ENCODE measurements at regions not wholly inside any gene's neighbourhood (a gene's known extent, or its start where the extent isn't known, plus 50 kb on each side); places are given as distances from the start of the nearest gene placed in this dataset.

DNA sequence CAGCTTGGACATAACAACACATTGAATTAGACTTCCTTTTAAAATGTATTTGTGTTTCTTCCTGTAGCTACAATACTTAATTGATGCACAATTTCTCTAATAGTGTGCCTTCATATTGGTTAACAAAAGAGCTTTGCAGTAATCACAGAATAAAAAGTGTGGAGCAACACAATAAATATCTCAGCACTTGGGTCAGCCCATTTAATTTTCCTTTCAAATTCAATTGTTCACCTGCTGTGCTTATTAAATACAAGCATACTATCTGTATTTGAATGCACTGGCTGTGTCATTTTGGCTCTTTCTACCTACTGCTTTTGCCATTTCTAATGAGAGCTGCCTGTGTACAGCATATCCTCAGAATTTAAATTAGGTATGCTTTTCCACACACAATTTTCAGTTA is 1641.3 kb upstream of the SLC39A10 start:
- DNase-seq (ENCODE audit: low spot score) = no peak
- H3K27me3 ChIP-seq (replicated peaks; ENCODE audit: insufficient read depth) = no peaks in the 10 kb centered on the region
- no peak for TF ChIP-seq CTCF (IDR thresholded peaks at IDR 0.05)
- H3K4me3 ChIP-seq = no peak overlapping the region
- H3K4me1 ChIP-seq (ENCODE audit: control insufficient read depth in 1 of 2, low read depth in 2 of 2) = no peaks in the 10 kb centered on the region
- no peak overlapping the region for H3K27ac ChIP-seq
- H3K9me3 ChIP-seq = no peaks in the 10 kb centered on the region
- no peaks in the 10 kb centered on the region for H3K36me3 ChIP-seq
- ATAC-seq (ENCODE audit: insufficient number of reproducible peaks, low FRiP score, low read depth) = no peak

GRCh38 chr2:194014639-194015038 is 1642.4 kb upstream of the SLC39A10 start:
- Histone ChIP-seq H3K4me3 (no peak overlapping the region), H3K27me3 (replicated peaks; ENCODE audit: insufficient read depth) (no peaks in the 10 kb centered on the region), H3K36me3 (no peaks in the 10 kb centered on the region), H3K4me1 (ENCODE audit: control insufficient read depth in 1 of 2, low read depth in 2 of 2) (no peaks in the 10 kb centered on the region), H3K9me3 (no peaks in the 10 kb centered on the region), H3K27ac (no peak overlapping the region)
- TF ChIP-seq CTCF (IDR thresholded peaks at IDR 0.05) = no peak
- ATAC-seq (ENCODE audit: insufficient number of reproducible peaks, low FRiP score, low read depth) (no peak), DNase-seq (ENCODE audit: low spot score) (no peak)

DNA sequence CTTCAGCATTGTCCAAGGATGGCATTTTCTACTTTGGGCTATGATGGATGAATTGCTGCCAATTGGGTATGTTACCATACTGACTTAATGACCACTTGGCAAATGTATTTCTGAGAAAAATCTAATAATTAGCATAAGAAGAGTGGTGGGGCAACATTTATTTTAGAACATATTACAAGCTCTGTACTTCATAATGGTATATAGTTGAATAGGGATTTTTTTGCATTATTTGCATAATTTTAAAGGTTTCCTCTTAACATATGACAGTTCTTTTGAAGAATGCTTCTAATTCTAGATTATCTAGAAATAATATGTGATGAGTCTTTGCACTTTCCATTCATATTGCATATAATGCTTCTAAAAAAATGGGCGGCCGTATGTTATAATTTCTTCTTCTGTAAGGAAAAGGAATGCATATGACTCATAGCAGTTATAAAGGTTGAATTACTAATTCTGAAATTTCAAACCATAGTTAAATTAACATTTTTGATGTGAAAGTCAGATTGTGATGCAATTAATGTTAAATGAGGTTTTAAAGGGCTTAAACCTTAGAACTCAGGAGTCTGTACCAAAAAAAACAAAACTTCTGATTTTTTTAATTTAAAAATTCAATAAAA is 1652.3 kb upstream of the SLC39A10 start:
- Histone ChIP-seq H3K36me3 (no peaks in the 10 kb centered on the region), H3K4me1 (ENCODE audit: control insufficient read depth in 1 of 2, low read depth in 2 of 2) (no peaks in the 10 kb centered on the region), H3K27me3 (replicated peaks; ENCODE audit: insufficient read depth) (no peaks in the 10 kb centered on the region), H3K4me3 (no peak overlapping the region), H3K9me3 (no peaks in the 10 kb centered on the region), H3K27ac (no peak overlapping the region)
- TF ChIP-seq CTCF (IDR thresholded peaks at IDR 0.05) = no peak
- DNase-seq (ENCODE audit: low spot score) = no peak
- no peak for ATAC-seq (ENCODE audit: insufficient number of reproducible peaks, low FRiP score, low read depth)

DNA sequence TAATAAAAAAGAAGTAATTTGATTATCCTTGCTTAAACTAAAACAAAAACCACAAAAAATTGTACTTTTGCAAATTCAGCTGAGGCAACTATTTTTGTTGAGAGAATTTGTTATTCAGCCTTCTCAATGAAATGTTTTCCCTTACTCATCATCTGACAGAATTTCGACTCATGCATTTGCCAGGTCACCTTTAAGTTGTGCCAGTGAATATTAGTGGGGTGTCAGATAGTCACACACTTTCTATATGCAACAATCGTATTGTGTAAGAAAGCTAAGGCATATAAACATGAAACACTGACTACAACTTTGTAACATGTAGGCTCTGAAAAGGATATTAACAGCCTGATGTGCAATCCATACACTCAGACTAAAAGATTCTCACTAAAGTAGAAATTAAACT is 1653.1 kb upstream of the SLC39A10 start:
- TF ChIP-seq CTCF (IDR thresholded peaks at IDR 0.05) = no peak
- Histone ChIP-seq H3K4me3 (no peak overlapping the region), H3K36me3 (no peaks in the 10 kb centered on the region), H3K4me1 (ENCODE audit: control insufficient read depth in 1 of 2, low read depth in 2 of 2) (no peaks in the 10 kb centered on the region), H3K27ac (no peak overlapping the region), H3K9me3 (no peaks in the 10 kb centered on the region), H3K27me3 (replicated peaks; ENCODE audit: insufficient read depth) (no peaks in the 10 kb centered on the region)
- no peak for ATAC-seq (ENCODE audit: insufficient number of reproducible peaks, low FRiP score, low read depth)
- DNase-seq (ENCODE audit: low spot score) = no peak

GRCh38 chr2:194002699-194003368 is 1654.2 kb upstream of the SLC39A10 start:
- Histone ChIP-seq H3K4me3 (no peak overlapping the region), H3K27ac (no peak overlapping the region), H3K9me3 (no peaks in the 10 kb centered on the region), H3K36me3 (no peaks in the 10 kb centered on the region), H3K4me1 (ENCODE audit: control insufficient read depth in 1 of 2, low read depth in 2 of 2) (no peaks in the 10 kb centered on the region), H3K27me3 (replicated peaks; ENCODE audit: insufficient read depth) (no peaks in the 10 kb centered on the region)
- ATAC-seq (ENCODE audit: insufficient number of reproducible peaks, low FRiP score, low read depth) (no peak), DNase-seq (ENCODE audit: low spot score) (no peak)
- no peak for TF ChIP-seq CTCF (IDR thresholded peaks at IDR 0.05)

Data from thoracic aorta (tissue), 2 donors.